ENCODE measurements at regions not wholly inside any gene's neighbourhood (a gene's known extent, or its start where the extent isn't known, plus 50 kb on each side); places are given as distances from the start of the nearest gene placed in this dataset.

DNA sequence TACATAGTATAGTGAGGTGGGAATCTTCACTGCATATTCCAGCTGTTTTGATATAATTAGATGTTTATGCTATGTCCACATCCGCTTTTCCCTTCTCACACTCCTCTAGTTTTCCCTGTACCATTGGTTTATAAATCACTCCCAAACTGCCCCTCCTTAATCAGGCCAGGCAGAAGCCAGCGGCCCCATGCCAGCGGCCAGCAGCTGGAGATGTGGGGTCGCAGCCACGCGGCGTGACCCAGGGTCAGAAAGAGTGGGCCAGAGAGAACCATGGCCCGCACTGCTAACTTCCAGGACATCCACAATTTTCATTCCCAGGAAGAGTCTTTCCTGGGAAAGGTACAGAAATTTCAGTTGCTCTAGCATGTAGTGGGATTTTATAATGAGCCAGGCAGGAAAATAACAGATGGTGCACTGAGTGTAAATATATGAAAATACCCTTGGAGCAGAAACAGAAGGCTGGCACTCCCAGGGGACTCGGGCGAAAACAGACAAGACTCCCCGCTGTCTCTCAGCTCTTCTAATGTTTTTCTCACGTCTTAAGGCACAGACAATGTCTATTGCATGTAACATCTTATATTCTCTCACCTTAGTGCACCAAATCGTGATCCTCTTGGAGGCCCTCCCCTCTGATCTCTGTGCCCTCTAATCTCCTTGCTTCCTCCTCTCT lies 145.9 kb upstream of the ZFP42 start:
- TF ChIP-seq GATA2 (IDR thresholded peaks at IDR 0.05; ENCODE audit: low read depth, low read length) (no peak), GATA3 (IDR thresholded peaks at IDR 0.05; ENCODE audit: low read depth, low read length) (no peak)
